ENCODE measurements at regions not wholly inside any gene's neighbourhood (a gene's known extent, or its start where the extent isn't known, plus 50 kb on each side); places are given as distances from the start of the nearest gene placed in this dataset.

GRCh38 chr1:24986372-24986965, 56.4 kb upstream of the RUNX3 start:
- dilution Hi-C loops (cut with HindIII; ENCODE audit: low sequenced_read_pairs, unreplicated experiment) (no loop called here), intact Hi-C loops (cut with micrococcal nuclease) (no loop called here), in situ Hi-C loops (cut with MboI; ENCODE audit: low sequenced_read_pairs) (no loop called here)
- Histone ChIP-seq H2AK5ac (ENCODE audit: low read depth, low read length) (no peak overlapping the region), H4K91ac (ENCODE audit: insufficient read depth, low read depth, low read length) (no peak overlapping the region), H3K56ac (ENCODE audit: extremely low read depth, insufficient read depth, low read length) (no peak overlapping the region), H3K14ac (replicated peaks; ENCODE audit: low read depth, low read length) (no peak overlapping the region), H3K9me3 (ENCODE audit: control insufficient read depth, insufficient read depth, low read length) (no peaks in the 10 kb centered on the region), H3K79me1 (ENCODE audit: low read depth in 1 of 2, low read length in 2 of 2) (no peaks in the 10 kb centered on the region), H2BK20ac (ENCODE audit: low read depth, low read length) (no peak overlapping the region), H4K20me1 (ENCODE audit: insufficient read depth, low read length) (no peaks in the 10 kb centered on the region), H2BK5ac (ENCODE audit: low read depth, low read length, poor library complexity, severe bottlenecking) (no peak overlapping the region), H2BK120ac (ENCODE audit: low read depth, low read length) (no peak overlapping the region), H3K9me1 (ENCODE audit: insufficient read depth, low read length) (0 out of 2 replicates have a peak, but pooled peaks cover 4% of the 10 kb centered on the region), H3K4me3 (ENCODE audit: insufficient read depth, low read depth, low read length) (no peak overlapping the region), H2AFZ (replicated peaks; ENCODE audit: low read length, poor library complexity) (no peak overlapping the region), H3K27ac (ENCODE audit: insufficient read depth, low read length) (no peak overlapping the region), H4K5ac (ENCODE audit: low read depth, low read length) (no peak overlapping the region), H3K27me3 (ENCODE audit: control insufficient read depth, insufficient read depth, low read length) (peaks cover 55% of the 10 kb centered on the region), H3K4ac (ENCODE audit: low read depth, low read length) (no peak overlapping the region), H3K9ac (ENCODE audit: low read depth, low read length) (no peak overlapping the region), H3K18ac (ENCODE audit: low read depth, low read length) (no peak overlapping the region), H3K4me2 (ENCODE audit: low read depth, low read length) (no peak overlapping the region), H3K4me1 (ENCODE audit: control insufficient read depth, insufficient read depth, low read length) (no peaks in the 10 kb centered on the region), H3K36me3 (ENCODE audit: control insufficient read depth, insufficient read depth, low read length) (no peaks in the 10 kb centered on the region), H4K8ac (ENCODE audit: low read depth in 2 of 2, low read length in 2 of 2) (no peak overlapping the region), H2BK15ac (ENCODE audit: low read depth, low read length) (no peak overlapping the region), H2AK9ac (replicated peaks; ENCODE audit: low read depth, low read length, poor library complexity) (no peak overlapping the region), H3K23ac (ENCODE audit: low read depth, low read length) (no peak overlapping the region)
- DNase-seq (no peak), ATAC-seq (ENCODE audit: low read depth) (no peak)
- no TSS peak for BruUV-seq (replicated peaks)
- POLR2A ChIA-PET (ENCODE audit: unreplicated experiment): no interaction called here
- CTCF ChIA-PET: no interaction called here
- TF ChIP-seq BHLHE40 (IDR thresholded peaks at IDR 0.05; ENCODE audit: low read depth, low read length) (no peak), CEBPB (IDR thresholded peaks at IDR 0.05; ENCODE audit: low read depth, low read length) (no peak), MAZ (IDR thresholded peaks at IDR 0.05; ENCODE audit: borderline replicate concordance, low read depth, low read length) (no peak), MXI1 (IDR thresholded peaks at IDR 0.05; ENCODE audit: borderline replicate concordance, low read depth, low read length) (no peak), USF2 (IDR thresholded peaks at IDR 0.05; ENCODE audit: low read depth, low read length) (no peak), SMC3 (IDR thresholded peaks at IDR 0.05; ENCODE audit: low read depth, low read length) (no peak), CHD1 (IDR thresholded peaks at IDR 0.05; ENCODE audit: low read depth, low read length) (no peak), NFE2L2 (IDR thresholded peaks at IDR 0.05; ENCODE audit: low read depth, low read length) (no peak), RFX5 (IDR thresholded peaks at IDR 0.05; ENCODE audit: low read depth, low read length) (no peak), RAD21 (IDR thresholded peaks at IDR 0.05; ENCODE audit: low read length) (no peak)
- 17% methylated on average over 1 of the region's 2 CpGs; no CpG with 5 or more reads in 1 of the 2 experiments for WGBS, 2 experiments (ENCODE audit: extremely low coverage in 2 of 2, insufficient read length in 1 of 2)

Data from IMR-90 (cell line).